Heart right ventricle (tissue), 16 donors: ENCODE measurements at regions not wholly inside any gene's neighbourhood (a gene's known extent, or its start where the extent isn't known, plus 50 kb on each side); places are given as distances from the start of the nearest gene placed in this dataset.
A peak's percentile ranks its signal among the peaks of the same experiment; 100 is the strongest.

Experiments
- ATAC-seq, 8 donors: fragments of 200-7000 bp; cut with Tn5 transposase; one replicate each; pipeline ENCODE4 v1.9.1; 2020; ENCODE audit warnings: mild to moderate bottlenecking in 8 of 8, moderate library complexity in 8 of 8, moderate number of reproducible peaks in 1 of 8
- DNase-seq, 2 donors: peaks; one replicate each; pipeline ENCODE4 v3.0.0-alpha.2; 2020
- H3K27ac ChIP-seq, 10 donors: fragments of 200-600 bp; sonication (generic) in 2 of 10; one replicate each; pipeline versions ENCODE4 v1.5.0 to v1.8.0; 2020 to 2022; ENCODE audit warnings: mild to moderate bottlenecking in 3 of 10
- H3K27me3 ChIP-seq, 7 donors: fragments of 200-600 bp; one replicate each; pipeline ENCODE4 v1.8.0; 2021 to 2022; ENCODE audit warnings: mild to moderate bottlenecking in 2 of 7
- H3K36me3 ChIP-seq, 9 donors: fragments of 200-600 bp; sonication (generic) in 1 of 9; one replicate each; pipeline versions ENCODE4 v1.5.0 to v1.8.0; 2020 to 2022; ENCODE audit warnings: mild to moderate bottlenecking in 2 of 9
- H3K4me1 ChIP-seq, 9 donors: fragments of 200-600 bp; sonication (generic) in 1 of 9; one replicate each; pipeline versions ENCODE4 v1.5.0 to v1.8.0; 2020 to 2022; ENCODE audit warnings: mild to moderate bottlenecking in 4 of 9
- H3K4me3 ChIP-seq, 10 donors: fragments of 200-600 bp; sonication (generic) in 2 of 10; one replicate each; pipeline versions ENCODE4 v1.5.0 to v1.8.0; 2020 to 2022; ENCODE audit warnings: mild to moderate bottlenecking in 7 of 10, moderate library complexity in 2 of 10
- H3K9me3 ChIP-seq, 11 donors: fragments of 200-600 bp in 10 of 11; sonication (generic) in 2 of 11; one replicate each; pipeline versions ENCODE4 v1.5.0 to v1.8.0; 2013 to 2022; ENCODE audit warnings: mild to moderate bottlenecking in 2 of 11, control low read depth in 1 of 11, moderate library complexity in 1 of 11
- CTCF ChIP-seq, 9 donors: fragments of 200-600 bp; sonication (generic) in 2 of 9; IDR thresholded peaks; one replicate each; pipeline versions ENCODE4 v1.5.0 to v1.8.0; 2021 to 2022; ENCODE audit warnings: antibody characterized with exemption in 9 of 9, mild to moderate bottlenecking in 5 of 9, moderate library complexity in 1 of 9
- WGBS, 2 donors: extraction: QIAGEN DNeasy Blood & Tissue Kit; methylation state at CpG; one replicate each; pipeline ENCODE4 v1.1.7; 2013; ENCODE audit warnings: inconsistent platforms in 1 of 2; 5-methylcytosine and 5-hydroxymethylcytosine counted together
- intact Hi-C, 10 donors: fragments of 100-400 bp; cut with DNase I; formaldehyde crosslinking; loops; one replicate each; pipeline versions ENCODE4 v1.11.1 to v1.14.2; 2022
- donor health status: Arrhythmogenic right ventricular cardiomyopathy.
- donor health status: ischemic (EF 13 %, LVEDD 7.1; RV severe dilation, severe dysfunction).
- donor health status: healthy with polysubstance abuse.
- donor health status: DM: no; HTN: yes; CAD: no.
- donor health status: DM: no; HTN: no; CAD: no.
- donor health status: ischemic (EF 25% LVEDD 6.9; RV normal size, moderate dysfunction).
- donor health status: ischemic (EF 25% LVEDD 5.7; RV mildly dilated, moderate dysfunction).
- donor health status: healthy.
- donor health status: DM: yes; HTN: yes; CAD: no.
- donor health status: Ischemic cardiomyopathy.
- donor health status: ischemic (EF 35%, LVEDD 5.7; RV mildly dilated, moderate dysfunction).
- donor health status: nonischemic (EF 11% LVEDD 7.7; RV severe dilation, severe dysfunction).
- donor health status: DM: yes; HTN: yes; CAD: no.
- donor health status: PGD.
- donor health status: ischemic (EF 29% LVEDD 5.4; RV normal size, mild dysfunction).
- donor health status: nonischemic (EF 23%, LVEDD 6.1; RV moderate dilation, normal function).

- TF ChIP-seq CTCF (IDR thresholded peaks at IDR 0.05): no peak
- no peak overlapping the region for H3K27ac ChIP-seq
- ATAC-seq: no peak
- H3K36me3 ChIP-seq: no peaks in the 10 kb centered on the region
- H3K27me3 ChIP-seq: no peaks in the 10 kb centered on the region
- H3K4me3 ChIP-seq: no peak overlapping the region
- WGBS, 2 donors: 66 to 72% methylated on average over 2 of the region's 2 CpGs
- intact Hi-C loops: loop anchor here in 2 of 10 donors (10.0 kb wide), 2 partner anchors 288 to 308 kb away; partner anchors contain the start of gene VLDLR (in 1 of the 2)
- no peaks in the 10 kb centered on the region for H3K9me3 ChIP-seq
- DNase-seq: no peak
- H3K4me1 ChIP-seq: peaks cover 0 to 26% (median 7%) of the 10 kb centered on the region in 9 donors
Measured at GRCh38 chr9:2337131-2337530, 284.5 kb upstream of the VLDLR start.

- Histone ChIP-seq H3K4me3 (no peak overlapping the region), H3K4me1 (peaks cover 0 to 26% (median 7%) of the 10 kb centered on the region in 9 donors), H3K36me3 (no peaks in the 10 kb centered on the region), H3K9me3 (no peaks in the 10 kb centered on the region), H3K27ac (no peak overlapping the region), H3K27me3 (no peaks in the 10 kb centered on the region)
- TF ChIP-seq CTCF (IDR thresholded peaks at IDR 0.05): no peak
- ATAC-seq: peak; percentile 58 to 79 (median 70)
- intact Hi-C loops: loop anchor here in 2 of 10 donors (10.0 kb wide), 2 partner anchors 287 to 307 kb away; partner anchors contain the start of gene VLDLR (in 1 of the 2)
- peak in 1 of 2 donors; percentile 24 for DNase-seq
- 42 to 63% methylated on average over 4 of the region's 4 CpGs for WGBS, 2 donors
Measured at GRCh38 chr9:2337627-2338026, 284.0 kb upstream of the VLDLR start.

GRCh38 chr9:2338777-2339365 is 282.7 kb upstream of the VLDLR start:
- Histone ChIP-seq H3K27me3 (no peaks in the 10 kb centered on the region), H3K9me3 (no peaks in the 10 kb centered on the region), H3K27ac (no peak overlapping the region), H3K4me3 (no peak overlapping the region), H3K4me1 (peaks cover 0 to 26% (median 7%) of the 10 kb centered on the region in 9 donors), H3K36me3 (no peaks in the 10 kb centered on the region)
- DNase-seq (no peak), ATAC-seq (no peak)
- 86 to 91% methylated on average over 4 of the region's 4 CpGs for WGBS, 2 donors
- intact Hi-C loops: loop anchor here in 2 of 10 donors (10.0 kb wide), 2 partner anchors 286 to 306 kb away; partner anchors contain the start of gene VLDLR (in 1 of the 2)
- no peak for TF ChIP-seq CTCF (IDR thresholded peaks at IDR 0.05)

GRCh38 chr9:2339416-2339815 is 282.2 kb upstream of the VLDLR start:
- ATAC-seq: no peak
- DNase-seq: no peak
- TF ChIP-seq CTCF (IDR thresholded peaks at IDR 0.05): no peak
- Histone ChIP-seq H3K4me3 (no peak overlapping the region), H3K4me1 (peaks cover 0 to 26% (median 7%) of the 10 kb centered on the region in 9 donors), H3K27ac (no peak overlapping the region), H3K27me3 (no peaks in the 10 kb centered on the region), H3K36me3 (no peaks in the 10 kb centered on the region), H3K9me3 (no peaks in the 10 kb centered on the region)
- intact Hi-C loops: loop anchor here in 2 of 10 donors (10.0 kb wide), 2 partner anchors 285 to 305 kb away; partner anchors contain the start of gene VLDLR (in 1 of the 2)
- 90 to 98% methylated on average over 6 of the region's 6 CpGs for WGBS, 2 donors
